ENCODE measurements at regions not wholly inside any gene's neighbourhood (a gene's known extent, or its start where the extent isn't known, plus 50 kb on each side); places are given as distances from the start of the nearest gene placed in this dataset.
"Not testable (repeated sequence)": the region's sequence is repeated elsewhere in the genome, so short reads cannot be mapped to it uniquely, and the experiment has no call there.

GRCh38 chr5:105331558-105331957 is 1769.0 kb upstream of the NUDT12 start:
- DNase-seq: no peak

- DNase-seq: no peak
Observed at GRCh38 chr5:105330185-105330584, 1767.6 kb upstream of the NUDT12 start.

DNA sequence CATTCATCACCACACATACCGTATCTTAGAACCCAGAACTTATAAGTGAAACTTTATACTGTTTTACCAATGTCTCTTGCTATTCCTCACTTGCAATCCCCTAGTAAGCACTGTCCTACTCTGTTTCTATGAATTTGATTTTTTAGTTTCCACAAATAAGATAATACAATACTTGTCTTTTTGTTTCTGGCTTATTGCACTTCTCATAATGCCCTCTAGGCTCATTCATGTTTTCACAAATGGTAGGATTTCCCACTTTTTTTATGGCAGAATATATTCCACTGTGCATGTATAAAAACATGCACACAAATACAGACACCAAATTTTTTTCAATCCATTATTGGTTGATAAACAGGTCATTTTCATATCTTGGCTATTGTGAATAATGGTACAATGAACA is 1742.3 kb upstream of the NUDT12 start:
- no peak for DNase-seq

- DNase-seq: no peak
Observed at GRCh38 chr5:105288946-105289345, 1726.4 kb upstream of the NUDT12 start.

DNA sequence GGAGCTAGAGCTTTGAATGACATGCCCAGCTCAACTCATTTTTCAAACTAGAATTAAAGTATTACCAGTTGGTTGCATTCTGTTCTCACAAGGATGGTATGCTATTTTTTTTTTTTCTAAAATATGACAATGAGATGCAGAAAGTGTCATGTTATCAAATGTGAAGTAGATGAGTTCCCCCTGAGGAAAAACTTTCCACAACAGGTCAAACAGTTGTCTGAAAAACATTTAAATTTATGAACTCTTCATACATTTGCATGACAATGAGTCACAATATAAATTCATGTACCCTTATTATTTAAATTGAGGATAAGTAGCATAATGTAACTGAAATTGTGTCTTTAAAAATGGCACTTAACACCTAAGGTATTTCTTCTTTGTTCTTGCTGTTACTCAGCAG is 1720.5 kb upstream of the NUDT12 start:
- no peak for DNase-seq

- no peak for DNase-seq
Observed at GRCh38 chr5:105274079-105274478, 1711.5 kb upstream of the NUDT12 start.

GRCh38 chr5:105263515-105263914 is 1700.9 kb upstream of the NUDT12 start:
- no peak for DNase-seq

DNA sequence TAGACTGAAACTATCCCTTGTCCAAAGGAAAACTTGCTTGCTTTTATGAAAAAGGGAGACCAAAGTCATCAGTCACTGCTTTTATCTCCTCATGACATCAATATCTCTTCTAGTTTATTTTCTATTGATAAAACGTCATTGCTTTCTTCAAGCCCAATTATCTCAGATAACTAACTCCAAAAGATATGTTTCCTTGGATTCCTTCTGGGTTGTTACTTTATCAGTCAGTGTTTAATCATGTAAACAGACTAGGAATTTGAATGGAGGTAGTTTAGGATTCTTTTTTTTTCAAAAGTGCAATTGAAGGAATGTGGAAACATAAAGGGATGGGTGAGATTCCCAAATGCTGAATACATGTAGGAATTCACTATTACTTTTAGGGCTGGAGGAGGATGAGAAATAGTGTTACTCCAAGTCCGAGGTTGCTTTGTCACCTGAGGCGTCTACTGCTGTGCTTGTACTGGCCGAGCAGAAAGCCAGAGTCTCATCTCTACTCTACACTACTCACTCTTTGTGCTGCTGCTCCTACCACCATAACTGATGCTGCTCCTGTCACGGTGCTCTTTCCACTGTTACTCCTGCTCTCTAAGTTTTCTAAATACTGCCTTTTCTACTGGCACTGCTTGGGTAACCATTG is 1697.1 kb upstream of the NUDT12 start:
- DNase-seq: no peak

DNA sequence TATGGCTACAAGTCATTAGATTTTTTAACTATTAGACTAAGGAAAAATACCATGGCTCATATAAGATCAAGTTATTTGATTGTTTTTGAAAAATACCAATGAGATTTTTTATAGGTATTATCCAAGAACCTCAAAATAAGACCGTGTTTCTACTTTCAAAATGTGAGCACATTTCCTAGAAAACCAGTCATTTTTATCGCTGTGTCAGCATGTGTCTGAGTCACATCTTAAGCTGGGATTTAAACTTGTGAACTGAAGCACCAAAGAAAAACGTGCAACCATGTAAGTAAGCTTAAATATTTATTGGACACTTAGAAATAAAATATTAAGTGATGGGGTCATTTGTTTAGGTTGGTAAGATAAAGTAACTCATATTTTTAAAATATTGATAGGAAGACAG is 1676.0 kb upstream of the NUDT12 start:
- DNase-seq: no peak

DNA sequence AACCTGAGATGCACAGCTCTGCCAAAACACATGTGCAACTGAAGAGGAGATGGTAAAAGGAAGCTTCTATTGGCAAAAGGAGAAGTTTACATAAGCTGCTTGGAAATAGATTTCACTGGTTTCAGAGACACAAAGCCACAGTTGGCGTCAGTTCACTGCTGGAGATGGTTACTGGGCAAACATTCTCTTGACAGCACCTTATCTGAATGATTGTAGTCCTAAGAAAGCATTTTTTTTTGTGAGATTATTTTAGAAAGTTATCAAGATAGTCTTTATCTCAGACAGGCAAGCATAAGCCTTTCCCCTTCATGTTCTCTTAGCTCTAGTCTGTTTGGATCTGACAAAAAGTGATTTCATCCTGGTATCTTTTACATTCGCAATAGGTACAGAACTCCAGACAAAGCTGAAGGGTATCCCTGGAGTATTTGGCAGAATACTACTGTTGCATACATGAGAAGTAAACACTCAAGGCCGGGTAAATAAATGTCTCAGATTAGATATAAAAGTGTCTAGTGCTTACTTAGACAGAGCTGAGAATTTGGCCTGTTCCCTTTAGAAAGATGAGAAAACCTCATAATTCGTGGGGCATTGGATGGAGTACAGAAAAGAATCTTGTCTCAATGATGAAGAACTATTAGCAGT is 1668.0 kb upstream of the NUDT12 start:
- no peak for DNase-seq

DNA sequence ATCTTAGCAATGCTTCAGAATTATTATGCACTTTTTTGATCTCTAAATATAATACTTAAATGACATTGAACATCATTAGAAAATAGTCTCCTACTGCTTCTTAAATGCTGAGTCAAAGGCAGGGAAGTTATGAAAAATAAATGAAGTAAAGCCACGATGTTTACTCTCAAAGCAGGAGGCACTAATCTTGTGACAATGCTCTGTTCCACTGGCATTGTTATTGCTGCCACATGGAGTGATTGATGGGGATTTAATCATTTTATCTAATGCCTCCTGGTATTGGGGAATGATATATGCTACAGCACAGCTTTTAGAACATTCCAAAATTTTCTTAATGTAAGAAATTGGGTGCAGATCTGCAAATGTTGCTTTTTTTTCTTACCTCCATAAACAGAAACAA is 1655.4 kb upstream of the NUDT12 start:
- no peak for DNase-seq

DNA sequence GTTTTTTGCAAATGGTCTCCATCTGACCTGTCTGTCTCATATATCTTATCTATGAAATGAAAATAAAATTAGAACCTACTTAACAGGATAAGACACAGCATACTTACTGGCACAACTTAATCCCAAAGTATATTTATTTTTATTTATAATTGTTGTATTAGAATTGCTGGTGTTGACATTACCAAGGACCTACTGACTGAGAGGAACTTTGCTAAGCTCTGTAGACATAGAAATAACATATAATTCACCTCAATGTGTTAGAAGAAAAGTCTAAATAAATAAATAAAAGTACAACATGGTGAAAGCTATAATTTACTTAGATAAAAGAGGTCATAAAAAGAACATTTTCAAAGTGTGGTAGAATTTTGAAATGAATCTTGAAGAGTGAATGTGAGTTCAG is 1650.5 kb upstream of the NUDT12 start:
- DNase-seq: no peak

GRCh38 chr5:105207066-105207465 is 1644.5 kb upstream of the NUDT12 start:
- DNase-seq: no peak

DNA sequence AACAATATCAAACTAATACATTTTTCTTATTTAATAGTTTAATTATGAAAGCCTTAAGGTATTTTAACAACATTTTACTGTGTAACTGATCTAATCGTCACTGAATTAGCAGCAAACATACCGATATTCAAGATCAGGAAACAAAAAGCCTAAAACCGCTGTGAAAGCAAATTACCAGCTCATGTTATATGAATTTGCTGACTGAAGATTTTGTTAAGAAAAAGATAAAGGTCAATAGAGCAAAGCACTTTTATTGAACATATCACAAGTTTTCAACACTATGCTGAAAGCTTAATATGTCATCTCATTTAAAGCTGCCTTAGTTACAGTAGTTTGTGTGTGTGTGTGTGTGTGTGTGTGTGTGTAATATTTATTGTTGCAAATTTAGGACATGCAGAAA is 1634.9 kb upstream of the NUDT12 start:
- DNase-seq: no peak

GRCh38 chr5:105195765-105196164 is 1633.2 kb upstream of the NUDT12 start:
- no peak for DNase-seq

DNA sequence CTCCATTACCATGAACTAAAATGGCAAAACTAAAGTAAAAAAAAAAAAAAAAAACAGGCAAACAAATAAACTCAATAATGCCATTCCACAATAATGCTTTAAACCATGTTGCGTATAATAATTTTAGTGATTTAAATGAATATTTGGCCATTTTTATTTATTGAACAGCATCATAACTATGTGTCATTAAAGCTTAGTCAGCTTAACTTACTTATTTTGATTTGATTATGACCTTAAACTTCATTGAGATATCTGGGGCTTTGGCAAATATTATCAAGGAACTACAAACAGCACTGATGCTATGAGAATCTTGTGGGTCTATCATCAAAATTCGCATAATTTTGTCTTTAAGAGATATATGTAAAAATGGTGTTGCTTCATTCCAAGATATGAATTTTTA is 1610.3 kb upstream of the NUDT12 start:
- no peak for DNase-seq

DNA sequence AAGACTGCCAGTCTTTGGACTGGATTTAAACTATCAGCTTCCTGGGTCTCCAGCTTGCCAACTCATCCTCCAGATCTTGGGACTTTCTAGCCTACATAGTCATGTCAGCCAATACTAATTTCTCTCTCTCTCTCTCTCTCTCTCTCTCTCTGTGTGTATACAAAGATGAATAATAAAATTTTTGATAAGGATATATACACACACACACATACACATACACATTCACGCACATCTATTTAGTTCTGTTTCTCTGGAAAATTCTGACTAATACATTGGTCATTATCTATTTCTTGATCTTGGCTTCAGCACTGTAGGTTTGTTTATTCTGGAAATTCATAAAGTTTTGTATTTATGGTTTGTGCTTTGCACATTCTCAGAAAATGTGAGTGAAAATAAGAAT is 1606.2 kb upstream of the NUDT12 start:
- DNase-seq: no peak

GRCh38 chr5:105167092-105167491 is 1604.5 kb upstream of the NUDT12 start:
- no peak for DNase-seq

GRCh38 chr5:105163547-105163946 is 1601.0 kb upstream of the NUDT12 start:
- DNase-seq: no peak

GRCh38 chr5:105162557-105162956 is 1600.0 kb upstream of the NUDT12 start:
- not testable (repeated sequence) for DNase-seq

- no peak for DNase-seq
Observed at GRCh38 chr5:105158526-105158925, 1595.9 kb upstream of the NUDT12 start.

DNA sequence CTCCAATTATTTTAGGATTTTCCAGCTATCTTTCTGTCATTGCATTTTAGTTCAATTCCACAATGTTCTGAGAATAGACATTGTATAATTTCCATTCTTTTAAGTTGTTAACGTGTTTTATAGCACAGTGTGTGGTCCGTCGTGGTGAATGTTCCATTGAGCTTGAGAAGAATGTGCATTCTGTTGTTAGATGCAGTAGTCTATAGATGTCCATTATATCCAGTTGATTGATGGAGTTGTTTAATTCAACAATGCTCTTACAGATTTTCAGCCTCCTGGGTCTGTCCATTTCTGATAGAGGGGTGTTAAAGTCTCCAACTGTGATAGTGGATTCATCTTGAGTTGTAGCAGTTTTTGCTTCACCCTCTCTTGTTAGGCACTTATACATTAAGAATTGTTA is 1587.7 kb upstream of the NUDT12 start:
- DNase-seq: no peak

DNA sequence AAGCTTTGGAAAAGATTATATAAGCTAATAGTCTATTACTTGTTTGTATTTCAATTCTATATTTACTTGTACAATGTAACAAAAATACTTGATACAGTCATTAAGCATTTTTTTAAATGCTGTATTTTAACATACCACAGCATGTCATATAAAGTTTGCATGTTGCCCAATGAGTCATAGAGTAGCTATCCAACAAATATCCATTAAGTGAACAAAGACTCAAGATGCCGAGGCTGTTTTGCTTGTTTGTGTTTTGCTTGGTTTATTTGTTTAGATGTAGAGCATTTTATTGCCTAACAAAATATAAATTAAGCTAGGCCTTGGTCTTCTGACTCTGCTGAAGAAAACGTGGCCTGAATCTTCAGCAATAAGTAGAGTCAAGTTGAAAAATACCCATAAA is 1584.3 kb upstream of the NUDT12 start:
- peak; percentile 4 for DNase-seq

GRCh38 chr5:105145152-105145551 is 1582.6 kb upstream of the NUDT12 start:
- DNase-seq: no peak

GRCh38 chr5:105134328-105134727 is 1571.7 kb upstream of the NUDT12 start:
- DNase-seq: no peak
